ENCODE measurements at regions not wholly inside any gene's neighbourhood (a gene's known extent, or its start where the extent isn't known, plus 50 kb on each side); places are given as distances from the start of the nearest gene placed in this dataset.

- no peaks in the 10 kb centered on the region for H3K36me3 Mint-ChIP-seq (ENCODE audit: low read depth)
- Histone ChIP-seq H3K4me1 (ENCODE audit: insufficient read depth) (peaks cover 10% of the 10 kb centered on the region; the same call in 1 of the 2 replicates), H3K79me2 (replicated peaks; ENCODE audit: insufficient read depth) (no peaks in the 10 kb centered on the region), H3K36me3 (ENCODE audit: insufficient read depth) (no peaks in the 10 kb centered on the region), H3K4me2 (no peak overlapping the region), H3K27ac (ENCODE audit: low read depth) (no peak overlapping the region), H3K9me2 (ENCODE audit: insufficient read depth) (peaks cover 7% of the 10 kb centered on the region; the same call in 1 of the 2 replicates), H4K20me1 (replicated peaks; ENCODE audit: insufficient read depth) (no peaks in the 10 kb centered on the region), H3F3A (replicated peaks; ENCODE audit: low read depth) (no peaks in the 10 kb centered on the region), H2AFZ (no peak overlapping the region), H3K4me3 (no peak overlapping the region), H3K27me3 (ENCODE audit: insufficient read depth) (no peaks in the 10 kb centered on the region)
- H3K4me1 Mint-ChIP-seq: peaks cover 9% of the 10 kb centered on the region; the same call in 2 of the 3 replicates
- H3K27ac Mint-ChIP-seq: no peak overlapping the region
- DNase-seq (ENCODE audit: low spot score) (peak; percentile 47), ATAC-seq (peak; percentile 52)
- H3K9me3 Mint-ChIP-seq: no peaks in the 10 kb centered on the region
- no peak overlapping the region for H3K4me3 Mint-ChIP-seq
- TF ChIP-seq JUNB (IDR thresholded peaks at IDR 0.05; ENCODE audit: unreplicated experiment): no peak
- no peak for TF ChIP-seq ZNF331 (CRISPR knock-in tag; IDR thresholded peaks at IDR 0.05; ENCODE audit: low read depth)
- TF ChIP-seq ETS1 (IDR thresholded peaks at IDR 0.05): no peak
- TF ChIP-seq CREB1 (CRISPR knock-in tag; IDR thresholded peaks at IDR 0.05; ENCODE audit: low read depth): no peak
- no peak for TF ChIP-seq REST (IDR thresholded peaks at IDR 0.05; ENCODE audit: unreplicated experiment)
- TF ChIP-seq EZH2phosphoT487 (IDR thresholded peaks at IDR 0.05; ENCODE audit: unreplicated experiment): no peak
- TF ChIP-seq ZNF114 (CRISPR knock-in tag; IDR thresholded peaks at IDR 0.05): no peak
- TF ChIP-seq CTCF (conservative IDR thresholded peaks at IDR 0.05; ENCODE audit: low read depth in 2 of 2): no peak
- no peak for TF ChIP-seq POLR2AphosphoS5 (IDR thresholded peaks at IDR 0.05; ENCODE audit: low read depth)
- TF ChIP-seq STAT1 (IDR thresholded peaks at IDR 0.05; ENCODE audit: unreplicated experiment): no peak
- TF ChIP-seq NANOG (IDR thresholded peaks at IDR 0.05; ENCODE audit: borderline replicate concordance): no peak
- no peaks in the 10 kb centered on the region for H3K27me3 Mint-ChIP-seq (ENCODE audit: insufficient read depth, low read depth, poor library complexity)
These were observed 340.7 kb upstream of the DDHD1 start for GRCh38 chr14:53493860-53494259.

Data from GM23338 (cell line).